Keratinocyte (primary cell): ENCODE measurements at regions not wholly inside any gene's neighbourhood (a gene's known extent, or its start where the extent isn't known, plus 50 kb on each side); places are given as distances from the start of the nearest gene placed in this dataset.

Source experiments
- EZH2 ChIP-seq: IDR thresholded peaks from one replicate; pipeline ENCODE4 v1.6.1; 2012; ENCODE audit warnings: inconsistent platforms, mild to moderate bottlenecking, low read length, moderate library complexity
- TF ChIP-seq, protein P1 (sequence below), 3 experiments: IDR thresholded peaks in 1 of 3; conservative IDR thresholded peaks in 1 of 3; optimal IDR thresholded peaks in 1 of 3; 2 replicates in 2 of 3; 3 replicates in 1 of 3; pipeline versions ENCODE3 to v1.5.1; 2011; ENCODE audit warnings: low read length in 3 of 3, mild to moderate bottlenecking in 3 of 3, moderate library complexity in 2 of 3, control low read depth in 1 of 3, inconsistent platforms in 1 of 3; ENCODE audit not compliant: insufficient read depth in 2 of 3; ENCODE audit errors: extremely low read depth in 1 of 3

- TF ChIP-seq EZH2, result no peak
- TF ChIP-seq, protein P1, sequence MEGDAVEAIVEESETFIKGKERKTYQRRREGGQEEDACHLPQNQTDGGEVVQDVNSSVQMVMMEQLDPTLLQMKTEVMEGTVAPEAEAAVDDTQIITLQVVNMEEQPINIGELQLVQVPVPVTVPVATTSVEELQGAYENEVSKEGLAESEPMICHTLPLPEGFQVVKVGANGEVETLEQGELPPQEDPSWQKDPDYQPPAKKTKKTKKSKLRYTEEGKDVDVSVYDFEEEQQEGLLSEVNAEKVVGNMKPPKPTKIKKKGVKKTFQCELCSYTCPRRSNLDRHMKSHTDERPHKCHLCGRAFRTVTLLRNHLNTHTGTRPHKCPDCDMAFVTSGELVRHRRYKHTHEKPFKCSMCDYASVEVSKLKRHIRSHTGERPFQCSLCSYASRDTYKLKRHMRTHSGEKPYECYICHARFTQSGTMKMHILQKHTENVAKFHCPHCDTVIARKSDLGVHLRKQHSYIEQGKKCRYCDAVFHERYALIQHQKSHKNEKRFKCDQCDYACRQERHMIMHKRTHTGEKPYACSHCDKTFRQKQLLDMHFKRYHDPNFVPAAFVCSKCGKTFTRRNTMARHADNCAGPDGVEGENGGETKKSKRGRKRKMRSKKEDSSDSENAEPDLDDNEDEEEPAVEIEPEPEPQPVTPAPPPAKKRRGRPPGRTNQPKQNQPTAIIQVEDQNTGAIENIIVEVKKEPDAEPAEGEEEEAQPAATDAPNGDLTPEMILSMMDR (optimal IDR thresholded peaks at IDR 0.05 in 1 of 3, IDR thresholded peaks at IDR 0.05 in 1 of 3, conservative IDR thresholded peaks at IDR 0.05 in 1 of 3; ENCODE audit: extremely low read depth in 1 of 3, insufficient read depth in 2 of 3, low read length in 3 of 3), result no peak
Measured at GRCh38 chr9:86733929-86734328, 213.4 kb downstream of the GAS1 start.
